ENCODE measurements at regions not wholly inside any gene's neighbourhood (a gene's known extent, or its start where the extent isn't known, plus 50 kb on each side); places are given as distances from the start of the nearest gene placed in this dataset.

GRCh38 chr1:87977145-87977544 is 648.5 kb downstream of the LMO4 start:
- TF ChIP-seq ZNF274 (IDR thresholded peaks at IDR 0.05; ENCODE audit: insufficient read depth, insufficient read length), result no peak
- TF ChIP-seq NR2C1 (IDR thresholded peaks at IDR 0.05), result no peak
- no peak for TF ChIP-seq EED (IDR thresholded peaks at IDR 0.05; ENCODE audit: low read depth)
- TF ChIP-seq HDAC2 (IDR thresholded peaks at IDR 0.05), result no peak
- no peak for TF ChIP-seq ETV6 (conservative IDR thresholded peaks at IDR 0.05 in 1 of 2, IDR thresholded peaks at IDR 0.05 in 1 of 2; ENCODE audit: borderline replicate concordance in 1 of 2, low read depth in 1 of 2)
- no peak for TF ChIP-seq PAX5 (IDR thresholded peaks at IDR 0.05; ENCODE audit: borderline replicate concordance, low read depth, low read length)
- no peak for TF ChIP-seq SIX5 (IDR thresholded peaks at IDR 0.05; ENCODE audit: low read depth, low read length, severe bottlenecking)
- TF ChIP-seq NFIC (IDR thresholded peaks at IDR 0.05; ENCODE audit: low read depth, low read length), result no peak
- no peak for TF ChIP-seq ZBTB4 (CRISPR knock-in tag; IDR thresholded peaks at IDR 0.05)
- TF ChIP-seq ZNF384 (IDR thresholded peaks at IDR 0.05; ENCODE audit: borderline replicate concordance, low read depth, low read length), result no peak
- no peak for TF ChIP-seq E2F8 (IDR thresholded peaks at IDR 0.05; ENCODE audit: low read depth, partially characterized antibody)
- TF ChIP-seq KAT2A (conservative IDR thresholded peaks at IDR 0.05; ENCODE audit: control insufficient read depth, low read depth, low read length), result no peak
- no peak for TF ChIP-seq RFX5 (IDR thresholded peaks at IDR 0.05; ENCODE audit: low read depth, low read length)
- no peak for TF ChIP-seq FOXK2 (IDR thresholded peaks at IDR 0.05)
- TF ChIP-seq HDGF (IDR thresholded peaks at IDR 0.05), result no peak
- TF ChIP-seq SMAD1 (IDR thresholded peaks at IDR 0.05; ENCODE audit: low read depth, partially characterized antibody), result no peak
- no peak for TF ChIP-seq FOXM1 (IDR thresholded peaks at IDR 0.05; ENCODE audit: low read depth, low read length)

More at GRCh38 chr1:87977145-87977544, 648.5 kb downstream of the LMO4 start:
- Histone ChIP-seq H3K27ac (ENCODE audit: control insufficient read depth, insufficient read depth) (no peak overlapping the region), H3K4me2 (ENCODE audit: control insufficient read depth, insufficient read depth) (no peak overlapping the region), H3K27me3 (replicated peaks in 1 of 2; ENCODE audit: control insufficient read depth in 2 of 2, insufficient read depth in 2 of 2, low read length in 1 of 2) (no peaks in the 10 kb centered on the region; a peak in 1 of 4 replicates), H3K9ac (ENCODE audit: control insufficient read depth, insufficient read depth, low read length) (no peak overlapping the region), H3K9me3 (replicated peaks; ENCODE audit: control insufficient read depth, insufficient read depth, low read length) (no peaks in the 10 kb centered on the region), H3K4me3 (no peak overlapping the region), H3K4me1 (ENCODE audit: control insufficient read depth, insufficient read depth, low read length) (no peaks in the 10 kb centered on the region), H4K20me1 (ENCODE audit: control insufficient read depth, insufficient read depth) (no peaks in the 10 kb centered on the region), H2AFZ (ENCODE audit: control insufficient read depth, low read depth, low read length) (no peak overlapping the region), H3K36me3 (ENCODE audit: control insufficient read depth in 2 of 2, insufficient read depth in 2 of 2, low read length in 1 of 2) (no peaks in the 10 kb centered on the region), H3K79me2 (ENCODE audit: control insufficient read depth, insufficient read depth, low read length) (no peaks in the 10 kb centered on the region)
- ATAC-seq, result no peak
- ChIA-PET RAD21 (ENCODE audit: unreplicated experiment) (no interaction called here), POLR2A (no interaction called here), CTCF (interaction anchor here (1.4 kb wide), 1 partner anchor 86 kb away, joined by 3 read pairs; no protein-coding TSS in a partner anchor), SMC1A (ENCODE audit: uncharacterized antibody, unreplicated experiment) (no interaction called here)
- WGBS (ENCODE audit: insufficient coverage, insufficient replicate concordance, low lambda C conversion rate, missing lambda C conversion rate), result 36% methylated on average over 2 of the region's 2 CpGs
- intact Hi-C loops (cut with micrococcal nuclease; ENCODE audit: unreplicated experiment), result no loop called here
- in situ Hi-C loops (cut with MboI), result no loop called here
- no TSS peak for BruUV-seq (replicated peaks)
- DNase-seq (ENCODE audit: low read depth, low spot score), result no peak
- no peak for FAIRE-seq

Data from GM12878 (cell line).